GM12878 (cell line): ENCODE measurements at regions not wholly inside any gene's neighbourhood (a gene's known extent, or its start where the extent isn't known, plus 50 kb on each side); places are given as distances from the start of the nearest gene placed in this dataset.

Experiments
- ATAC-seq: fragments of 200-7000 bp; cut with Tn5 transposase; 3 replicates; pipeline ENCODE4 v1.9.1; 2020; ENCODE audit warnings: mild to moderate bottlenecking, moderate library complexity
- BruUV-seq: library from RNA; stranded (reverse); fragments of 400-500 nt; replicated peaks from 2 replicates; lab custom pipeline; 2021; lab: Mats Ljungman, UMichigan
- CTCF ChIA-PET: fragments of 300-600 bp; sonication (Branson Sonifier 250); formaldehyde crosslinking; extraction: SDS; loops from one replicate; lab custom pipeline; 2021; ENCODE audit warnings: inconsistent platforms; lab: Yijun Ruan, JAX
- POLR2A ChIA-PET: fragments of 350-600 bp; formaldehyde crosslinking; extraction: SDS; loops from one replicate; lab custom pipeline; 2021; ENCODE audit warnings: inconsistent platforms; lab: Charles Lee
- RAD21 ChIA-PET: fragments of 300-600 bp; sonication (Branson Sonifier 250); formaldehyde crosslinking; loops from one replicate; lab custom pipeline; 2023; ENCODE audit warnings: antibody characterized with exemption; ENCODE audit not compliant: unreplicated experiment; lab: Charles Lee
- SMC1A ChIA-PET: fragments of 300-600 bp; sonication (Branson Sonifier 250); formaldehyde crosslinking; loops from one replicate; lab custom pipeline; 2023; ENCODE audit not compliant: unreplicated experiment, uncharacterized antibody; lab: Charles Lee
- DNase-seq: peaks from one replicate; pipeline ENCODE4 v3.0.0-alpha.2; 2011; ENCODE audit warnings: low read depth, low spot score
- FAIRE-seq: peaks from 3 replicates; lab custom pipeline; 2011; peaks lifted over from hg19 to GRCh38; lab: Jason Lieb, UNC
- H2AFZ ChIP-seq: 2 replicates; pipeline ENCODE4 v1.6.0; 2011; ENCODE audit warnings: low read depth, low read length, control low read depth; ENCODE audit not compliant: control insufficient read depth
- H3K27ac ChIP-seq: 2 replicates; pipeline ENCODE4 v1.5.1; 2011; ENCODE audit warnings: control low read depth; ENCODE audit not compliant: control insufficient read depth, insufficient read depth
- H3K27me3 ChIP-seq, 2 experiments: replicated peaks in 1 of 2; 2 replicates each; pipeline versions ENCODE4 v1.6.0 to v1.6.1; 2011; ENCODE audit warnings: low read length in 1 of 2; ENCODE audit not compliant: control insufficient read depth in 2 of 2, insufficient read depth in 2 of 2
- H3K36me3 ChIP-seq, 2 experiments: 2 replicates each; pipeline ENCODE4 v1.5.1; 2011; ENCODE audit warnings: low read length in 1 of 2; ENCODE audit not compliant: control insufficient read depth in 2 of 2, insufficient read depth in 2 of 2
- H3K4me1 ChIP-seq: 2 replicates; pipeline ENCODE4 v1.6.1; 2011; ENCODE audit warnings: mild to moderate bottlenecking, low read length, moderate library complexity, mixed read lengths; ENCODE audit not compliant: control insufficient read depth, insufficient read depth
- H3K4me2 ChIP-seq: 2 replicates; pipeline ENCODE4 v1.6.0; 2011; ENCODE audit warnings: control low read depth; ENCODE audit not compliant: control insufficient read depth, insufficient read depth
- H3K4me3 ChIP-seq: fragments of 200-600 bp; sonication (generic); 2 replicates; pipeline ENCODE4 v1.5.1; 2016
- H3K79me2 ChIP-seq: 2 replicates; pipeline ENCODE4 v1.6.0; 2011; ENCODE audit warnings: low read length; ENCODE audit not compliant: control insufficient read depth, insufficient read depth
- H3K9ac ChIP-seq: 2 replicates; pipeline ENCODE4 v1.8.0; 2011; ENCODE audit warnings: low read length, control low read depth, mixed read lengths; ENCODE audit not compliant: control insufficient read depth, insufficient read depth
- H3K9me3 ChIP-seq: replicated peaks from 3 replicates; pipeline ENCODE4 v1.5.1; 2011; ENCODE audit warnings: mild to moderate bottlenecking, low read length; ENCODE audit not compliant: control insufficient read depth, insufficient read depth
- H4K20me1 ChIP-seq: 2 replicates; pipeline ENCODE4 v1.6.0; 2011; ENCODE audit not compliant: control insufficient read depth, insufficient read depth
- ATF2 ChIP-seq: IDR thresholded peaks from 2 replicates; pipeline ENCODE4 v1.6.1; 2012; ENCODE audit warnings: low read length, inconsistent platforms
- BCLAF1 ChIP-seq: fragments of 450-650 bp; IDR thresholded peaks from 2 replicates; pipeline ENCODE4 v1.6.1; 2017; ENCODE audit warnings: antibody characterized with exemption, mild to moderate bottlenecking, moderate library complexity
- BMI1 ChIP-seq: fragments of 450-650 bp; IDR thresholded peaks from 2 replicates; pipeline ENCODE4 v1.6.1; 2016; ENCODE audit warnings: mild to moderate bottlenecking, moderate library complexity, borderline replicate concordance
- CREM ChIP-seq: IDR thresholded peaks from 2 replicates; pipeline ENCODE4 v1.6.1; 2014; ENCODE audit warnings: antibody characterized with exemption, low read depth
- EED ChIP-seq: sonication (generic); IDR thresholded peaks from 2 replicates; pipeline ENCODE4 v1.6.1; 2016; ENCODE audit warnings: antibody characterized with exemption, low read depth
- EGR1 ChIP-seq, 2 experiments: IDR thresholded peaks; 1 replicate in 1 of 2; 2 replicates in 1 of 2; pipeline ENCODE4 v1.6.1; 2011 to 2012; ENCODE audit warnings: low read depth in 2 of 2, low read length in 2 of 2, borderline replicate concordance in 1 of 2, mild to moderate bottlenecking in 1 of 2, moderate library complexity in 1 of 2
- GABPA ChIP-seq: IDR thresholded peaks from 2 replicates; pipeline ENCODE4 v1.6.1; 2014; ENCODE audit warnings: antibody characterized with exemption, low read depth, mild to moderate bottlenecking, inconsistent platforms
- GATAD2B ChIP-seq: fragments of 450-650 bp; conservative IDR thresholded peaks from 2 replicates; pipeline ENCODE4 v1.6.1; 2017; ENCODE audit warnings: low read depth, mild to moderate bottlenecking, moderate library complexity
- MXI1 ChIP-seq: fragments of 150-350 bp; IDR thresholded peaks from 2 replicates; pipeline ENCODE4 v1.6.1; 2011; ENCODE audit warnings: low read depth, mild to moderate bottlenecking, inconsistent platforms, low read length, improper control_type of control experiment
- MYB ChIP-seq: fragments of 150-350 bp; IDR thresholded peaks from 2 replicates; pipeline ENCODE4 v1.6.1; 2014; ENCODE audit warnings: mild to moderate bottlenecking, low read depth, low read length, borderline replicate concordance
- NR2C2 ChIP-seq: IDR thresholded peaks from 2 replicates; pipeline ENCODE4 v1.6.1; 2011; ENCODE audit warnings: borderline replicate concordance, low read depth; ENCODE audit not compliant: control insufficient read depth, insufficient read length
- PKNOX1 ChIP-seq: fragments of 450-650 bp; IDR thresholded peaks from 2 replicates; pipeline ENCODE4 v1.6.1; 2016; ENCODE audit warnings: mild to moderate bottlenecking
- POLR2AphosphoS5 ChIP-seq: IDR thresholded peaks from 2 replicates; pipeline ENCODE4 v1.6.1; 2011; ENCODE audit warnings: mild to moderate bottlenecking, low read length, inconsistent platforms
- POU2F2 ChIP-seq: IDR thresholded peaks from 3 replicates; pipeline ENCODE4 v1.6.1; 2011; ENCODE audit warnings: low read depth, mild to moderate bottlenecking, low read length, borderline replicate concordance
- SMC3 ChIP-seq: IDR thresholded peaks from 2 replicates; pipeline ENCODE4 v1.6.1; 2011; ENCODE audit warnings: low read length, improper control_type of control experiment, borderline replicate concordance
- SUZ12 ChIP-seq: fragments of 200-600 bp; sonication (generic); IDR thresholded peaks from one replicate; pipeline ENCODE4 v1.6.1; 2018; ENCODE audit warnings: antibody characterized with exemption, mild to moderate bottlenecking; ENCODE audit not compliant: unreplicated experiment
- TBL1XR1 ChIP-seq: IDR thresholded peaks from 2 replicates; pipeline ENCODE4 v1.6.1; 2012; ENCODE audit warnings: low read depth, low read length, improper control_type of control experiment
- in situ Hi-C: fragments of 300-500 bp; cut with MboI; formaldehyde crosslinking; loops from 9 replicates; pipeline ENCODE4 v1.14.3; 2018; ENCODE audit warnings: mixed read lengths
- intact Hi-C: fragments of 100-400 bp; cut with micrococcal nuclease; formaldehyde crosslinking; loops from one replicate; pipeline ENCODE4 v1.14.2; 2022; ENCODE audit not compliant: unreplicated experiment

- H3K36me3 ChIP-seq = no peaks in the 10 kb centered on the region
- in situ Hi-C loops = no loop called here
- H3K4me1 ChIP-seq = no peaks in the 10 kb centered on the region
- ChIA-PET CTCF (no interaction called here), POLR2A (no interaction called here)
- FAIRE-seq = no peak
- H3K27ac ChIP-seq = no peak overlapping the region
- no peaks in the 10 kb centered on the region for H3K79me2 ChIP-seq
- TF ChIP-seq TBL1XR1 (no peak), MYB (no peak), PKNOX1 (no peak), SMC3 (no peak), EGR1 (IDR thresholded peaks at IDR 0.05; ENCODE audit: borderline replicate concordance in 1 of 2, low read depth in 2 of 2, low read length in 2 of 2) (no peak), EED (no peak), BCLAF1 (no peak), MXI1 (no peak), GATAD2B (no peak), SUZ12 (no peak), POU2F2 (no peak), NR2C2 (no peak), GABPA (no peak), BMI1 (no peak), POLR2AphosphoS5 (no peak), CREM (no peak), ATF2 (no peak)
- TF ChIP-seq, all 136 proteins: peak for 0
- SMC1A ChIA-PET = no interaction called here
- Histone ChIP-seq H3K4me2 (no peak overlapping the region), H3K9me3 (no peaks in the 10 kb centered on the region), H4K20me1 (no peaks in the 10 kb centered on the region), H3K4me3 (no peak overlapping the region), H3K9ac (no peak overlapping the region), H3K27me3 (no peaks in the 10 kb centered on the region), H2AFZ (no peak overlapping the region)
- intact Hi-C loops = loop anchor here (10.0 kb wide), 1 partner anchor 63 kb away; no protein-coding TSS in a partner anchor
- DNase-seq = no peak
- BruUV-seq = no TSS peak
- no peak for ATAC-seq
- RAD21 ChIA-PET = no interaction called here
Observed at GRCh38 chr9:115867326-115867725, 286.3 kb upstream of the PAPPA start.
